Activated naive CD4-positive, alpha-beta T cell treated with anti-CD3 and anti-CD28 coated beads, Interleukin-2, amount 10 ng/mL, durations not matched to agents 7 days and 5 days (primary cell): ENCODE measurements at regions not wholly inside any gene's neighbourhood (a gene's known extent, or its start where the extent isn't known, plus 50 kb on each side); places are given as distances from the start of the nearest gene placed in this dataset.

Experiments used
- CTCF ChIA-PET: fragments of 350-600 bp; sonication (Branson Sonifier 250); formaldehyde crosslinking; loops from one replicate; lab custom pipeline; 2021; ENCODE audit warnings: antibody characterized with exemption; lab: Charles Lee
- DNase-seq: peaks from one replicate; pipeline ENCODE4 v3.0.0-alpha.2; 2020
- H3K27ac Mint-ChIP-seq: one replicate; pipeline ENCODE4 v1.8.0; 2021; ENCODE audit warnings: mild to moderate bottlenecking, moderate library complexity, mixed read lengths
- H3K27me3 Mint-ChIP-seq: one replicate; pipeline ENCODE4 v1.8.0; 2021; ENCODE audit warnings: mild to moderate bottlenecking, mixed read lengths
- H3K36me3 Mint-ChIP-seq: one replicate; pipeline ENCODE4 v1.8.0; 2021; ENCODE audit warnings: mixed read lengths
- H3K4me1 Mint-ChIP-seq: one replicate; pipeline ENCODE4 v1.8.0; 2021; ENCODE audit warnings: mixed read lengths
- H3K4me3 Mint-ChIP-seq: one replicate; pipeline ENCODE4 v1.8.0; 2021; ENCODE audit warnings: mild to moderate bottlenecking, moderate library complexity, mixed read lengths
- H3K9me3 Mint-ChIP-seq: one replicate; pipeline ENCODE4 v1.8.0; 2021; ENCODE audit warnings: mixed read lengths

- Mint-ChIP-seq H3K4me1 (no peaks in the 10 kb centered on the region), H3K4me3 (no peak overlapping the region), H3K9me3 (no peaks in the 10 kb centered on the region), H3K36me3 (no peaks in the 10 kb centered on the region), H3K27me3 (no peaks in the 10 kb centered on the region), H3K27ac (no peak overlapping the region)
- DNase-seq = no peak
- CTCF ChIA-PET = no interaction called here
Observed at GRCh38 chr7:47028284-47028683, 553.6 kb downstream of the TNS3 start.

GRCh38 chr7:47027695-47028240 lies 554.1 kb downstream of the TNS3 start:
- Mint-ChIP-seq H3K27me3 (no peaks in the 10 kb centered on the region), H3K36me3 (no peaks in the 10 kb centered on the region), H3K9me3 (peaks cover 2% of the 10 kb centered on the region), H3K4me1 (no peaks in the 10 kb centered on the region), H3K4me3 (no peak overlapping the region), H3K27ac (no peak overlapping the region)
- CTCF ChIA-PET = no interaction called here
- no peak for DNase-seq

GRCh38 chr7:47026780-47027361 lies 555.0 kb downstream of the TNS3 start:
- no peaks in the 10 kb centered on the region for H3K27me3 Mint-ChIP-seq
- H3K4me1 Mint-ChIP-seq = no peaks in the 10 kb centered on the region
- H3K36me3 Mint-ChIP-seq = no peaks in the 10 kb centered on the region
- no peak overlapping the region for H3K27ac Mint-ChIP-seq
- H3K4me3 Mint-ChIP-seq = no peak overlapping the region
- CTCF ChIA-PET = no interaction called here
- H3K9me3 Mint-ChIP-seq = peaks cover 2% of the 10 kb centered on the region
- no peak for DNase-seq

- DNase-seq = no peak
- Mint-ChIP-seq H3K27me3 (no peaks in the 10 kb centered on the region), H3K4me1 (no peaks in the 10 kb centered on the region), H3K9me3 (peaks cover 2% of the 10 kb centered on the region), H3K27ac (no peak overlapping the region), H3K4me3 (no peak overlapping the region), H3K36me3 (no peaks in the 10 kb centered on the region)
- CTCF ChIA-PET = no interaction called here
Observed at GRCh38 chr7:47024991-47025390, 556.9 kb downstream of the TNS3 start.

GRCh38 chr7:47008461-47008860 lies 573.5 kb downstream of the TNS3 start:
- Mint-ChIP-seq H3K9me3 (no peaks in the 10 kb centered on the region), H3K4me3 (no peak overlapping the region), H3K4me1 (no peaks in the 10 kb centered on the region), H3K27ac (no peak overlapping the region), H3K27me3 (no peaks in the 10 kb centered on the region), H3K36me3 (no peaks in the 10 kb centered on the region)
- CTCF ChIA-PET = no interaction called here
- DNase-seq = no peak

- CTCF ChIA-PET = no interaction called here
- no peaks in the 10 kb centered on the region for H3K36me3 Mint-ChIP-seq
Observed at GRCh38 chr7:47007471-47007870, 574.4 kb downstream of the TNS3 start.

GRCh38 chr7:47000561-47000960 lies 581.4 kb downstream of the TNS3 start:
- H3K27ac Mint-ChIP-seq = no peak overlapping the region

More at GRCh38 chr7:47007471-47007870, 574.4 kb downstream of the TNS3 start:
- no peak for DNase-seq
- H3K27me3 Mint-ChIP-seq = no peaks in the 10 kb centered on the region
- no peaks in the 10 kb centered on the region for H3K9me3 Mint-ChIP-seq
- H3K4me1 Mint-ChIP-seq = no peaks in the 10 kb centered on the region
- no peak overlapping the region for H3K27ac Mint-ChIP-seq
- H3K4me3 Mint-ChIP-seq = no peak overlapping the region

GRCh38 chr7:46999866-47000265 lies 582.0 kb downstream of the TNS3 start:
- H3K27ac Mint-ChIP-seq = no peak overlapping the region
- H3K36me3 Mint-ChIP-seq = no peaks in the 10 kb centered on the region
- no peak overlapping the region for H3K4me3 Mint-ChIP-seq
- no peak for DNase-seq
- no peaks in the 10 kb centered on the region for H3K27me3 Mint-ChIP-seq
- no peaks in the 10 kb centered on the region for H3K9me3 Mint-ChIP-seq
- CTCF ChIA-PET = no interaction called here
- H3K4me1 Mint-ChIP-seq = no peaks in the 10 kb centered on the region

More at GRCh38 chr7:47000561-47000960, 581.4 kb downstream of the TNS3 start:
- DNase-seq = no peak
- no peak overlapping the region for H3K4me3 Mint-ChIP-seq
- no peaks in the 10 kb centered on the region for H3K9me3 Mint-ChIP-seq
- H3K4me1 Mint-ChIP-seq = no peaks in the 10 kb centered on the region
- H3K36me3 Mint-ChIP-seq = no peaks in the 10 kb centered on the region
- CTCF ChIA-PET = no interaction called here
- H3K27me3 Mint-ChIP-seq = no peaks in the 10 kb centered on the region

GRCh38 chr7:46996972-46997371 lies 584.9 kb downstream of the TNS3 start:
- CTCF ChIA-PET = no interaction called here
- Mint-ChIP-seq H3K36me3 (no peaks in the 10 kb centered on the region), H3K27ac (no peak overlapping the region), H3K4me3 (no peak overlapping the region), H3K27me3 (no peaks in the 10 kb centered on the region), H3K4me1 (no peaks in the 10 kb centered on the region), H3K9me3 (no peaks in the 10 kb centered on the region)
- no peak for DNase-seq

- CTCF ChIA-PET = no interaction called here
- Mint-ChIP-seq H3K9me3 (peaks cover 3% of the 10 kb centered on the region), H3K4me1 (no peaks in the 10 kb centered on the region)
Observed at GRCh38 chr7:46993396-46993795, 588.5 kb downstream of the TNS3 start.

GRCh38 chr7:46990761-46991160 lies 591.1 kb downstream of the TNS3 start:
- CTCF ChIA-PET = no interaction called here
- Mint-ChIP-seq H3K27ac (no peak overlapping the region), H3K36me3 (no peaks in the 10 kb centered on the region), H3K27me3 (no peaks in the 10 kb centered on the region), H3K9me3 (peaks cover 3% of the 10 kb centered on the region), H3K4me3 (no peak overlapping the region), H3K4me1 (no peaks in the 10 kb centered on the region)
- DNase-seq = no peak

More at GRCh38 chr7:46993396-46993795, 588.5 kb downstream of the TNS3 start:
- no peaks in the 10 kb centered on the region for H3K36me3 Mint-ChIP-seq
- H3K27me3 Mint-ChIP-seq = no peaks in the 10 kb centered on the region
- no peak overlapping the region for H3K4me3 Mint-ChIP-seq
- no peak overlapping the region for H3K27ac Mint-ChIP-seq
- DNase-seq = no peak

GRCh38 chr7:46989247-46989646 lies 592.7 kb downstream of the TNS3 start:
- no peaks in the 10 kb centered on the region for H3K4me1 Mint-ChIP-seq
- H3K27ac Mint-ChIP-seq = no peak overlapping the region
- CTCF ChIA-PET = no interaction called here
- H3K36me3 Mint-ChIP-seq = no peaks in the 10 kb centered on the region
- peaks cover 3% of the 10 kb centered on the region for H3K9me3 Mint-ChIP-seq
- no peak overlapping the region for H3K4me3 Mint-ChIP-seq
- H3K27me3 Mint-ChIP-seq = no peaks in the 10 kb centered on the region
- DNase-seq = no peak

- H3K9me3 Mint-ChIP-seq = no peaks in the 10 kb centered on the region
- H3K4me3 Mint-ChIP-seq = no peak overlapping the region
- no peaks in the 10 kb centered on the region for H3K36me3 Mint-ChIP-seq
- H3K27ac Mint-ChIP-seq = no peak overlapping the region
- no peaks in the 10 kb centered on the region for H3K27me3 Mint-ChIP-seq
- no peaks in the 10 kb centered on the region for H3K4me1 Mint-ChIP-seq
- CTCF ChIA-PET = no interaction called here
- no peak for DNase-seq
Observed at GRCh38 chr7:46982928-46983327, 599.0 kb downstream of the TNS3 start.

- Mint-ChIP-seq H3K9me3 (no peaks in the 10 kb centered on the region), H3K4me3 (no peak overlapping the region), H3K4me1 (no peaks in the 10 kb centered on the region), H3K27ac (no peak overlapping the region), H3K27me3 (no peaks in the 10 kb centered on the region), H3K36me3 (no peaks in the 10 kb centered on the region)
- no peak for DNase-seq
- CTCF ChIA-PET = no interaction called here
Observed at GRCh38 chr7:46979439-46979838, 602.5 kb downstream of the TNS3 start.

- CTCF ChIA-PET = no interaction called here
- H3K4me1 Mint-ChIP-seq = no peaks in the 10 kb centered on the region
- no peak for DNase-seq
- H3K4me3 Mint-ChIP-seq = no peak overlapping the region
- H3K27me3 Mint-ChIP-seq = no peaks in the 10 kb centered on the region
- no peaks in the 10 kb centered on the region for H3K9me3 Mint-ChIP-seq
- no peaks in the 10 kb centered on the region for H3K36me3 Mint-ChIP-seq
- H3K27ac Mint-ChIP-seq = no peak overlapping the region
Observed at GRCh38 chr7:46975493-46975892, 606.4 kb downstream of the TNS3 start.
